ENCODE measurements at regions not wholly inside any gene's neighbourhood (a gene's known extent, or its start where the extent isn't known, plus 50 kb on each side); places are given as distances from the start of the nearest gene placed in this dataset.

GRCh38 chr1:22321917-22322316, 129.7 kb upstream of the ZBTB40 start:
- Histone ChIP-seq H2AFZ (ENCODE audit: low read length) (no peak overlapping the region), H3K23ac (ENCODE audit: insufficient read length) (no peak overlapping the region), H3K36me3 (ENCODE audit: control insufficient read depth in 2 of 4, insufficient read depth in 4 of 4, low read length in 3 of 4) (no peaks in the 10 kb centered on the region), H3K4me3 (ENCODE audit: extremely low read depth in 1 of 4, insufficient read depth in 2 of 4, low read depth in 3 of 4, low read length in 4 of 4) (no peak overlapping the region), H3K9ac (replicated peaks in 1 of 4; ENCODE audit: extremely low read depth in 1 of 4, low read depth in 3 of 4, low read length in 3 of 4) (no peak overlapping the region), H4K8ac (ENCODE audit: extremely low read depth, insufficient read depth, low read length) (no peak overlapping the region), H3K27me3 (replicated peaks in 1 of 4; ENCODE audit: control insufficient read depth in 3 of 4, extremely low read depth in 1 of 4, insufficient read depth in 3 of 4, low read length in 3 of 4) (peaks cover 0 to 4% (median 0%) of the 10 kb centered on the region in 4 experiments; a peak in 2 of 7 replicates), H2AK5ac (ENCODE audit: low read depth, low read length) (no peak overlapping the region), H2BK5ac (ENCODE audit: low read depth, low read length) (no peak overlapping the region), H3K4me2 (ENCODE audit: insufficient read depth in 1 of 2, low read depth in 2 of 2, low read length in 2 of 2) (0 out of 4 replicates have a peak overlapping the region, but pooled peaks of 1 of the 2 experiments have one; percentile 69), H2BK20ac (ENCODE audit: low read length) (no peak overlapping the region), H3K27ac (ENCODE audit: low read depth, low read length) (no peak overlapping the region), H2BK12ac (ENCODE audit: low read depth, low read length) (no peak overlapping the region), H3K14ac (ENCODE audit: insufficient read length) (no peak overlapping the region), H4K5ac (ENCODE audit: insufficient read length, low read depth, low read length) (no peak overlapping the region), H3K4ac (replicated peaks; ENCODE audit: insufficient read length, low read depth, low read length) (no peak overlapping the region), H3K79me1 (ENCODE audit: low read depth, low read length) (no peaks in the 10 kb centered on the region), H4K20me1 (replicated peaks in 1 of 2; ENCODE audit: control insufficient read depth in 1 of 2, insufficient read depth in 2 of 2, low read length in 2 of 2) (no peaks in the 10 kb centered on the region), H3K56ac (replicated peaks; ENCODE audit: insufficient read length, low read depth, low read length) (no peak overlapping the region), H3K23me2 (ENCODE audit: low read depth, low read length) (no peaks in the 10 kb centered on the region), H3K4me1 (replicated peaks in 1 of 4; ENCODE audit: control insufficient read depth in 3 of 4, insufficient read depth in 4 of 4, low read length in 3 of 4) (peaks cover 7 to 38% (median 23%) of the 10 kb centered on the region in 4 experiments), H3K18ac (ENCODE audit: extremely low read depth, low read length) (peak overlapping the region; percentile 54; the same call in 1 of the 2 replicates), H3K9me3 (ENCODE audit: insufficient read depth in 2 of 2, low read depth in 1 of 2, low read length in 1 of 2) (no peaks in the 10 kb centered on the region), H4K91ac (replicated peaks; ENCODE audit: insufficient read length, low read length) (no peak overlapping the region), H3K79me2 (ENCODE audit: control insufficient read depth in 1 of 2, insufficient read depth in 2 of 2, low read length in 2 of 2) (no peaks in the 10 kb centered on the region), H2BK15ac (ENCODE audit: low read length) (no peak overlapping the region), H2BK120ac (replicated peaks; ENCODE audit: low read depth, low read length) (no peak overlapping the region)
- 78% methylated on average over 4 of the region's 4 CpGs; no CpG with 5 or more reads in 1 of the 2 experiments for WGBS, 2 experiments (ENCODE audit: extremely low coverage in 1 of 2, insufficient coverage in 1 of 2, insufficient read length in 1 of 2, insufficient replicate concordance in 2 of 2, low coverage in 1 of 2, low lambda C conversion rate in 2 of 2, missing lambda C conversion rate in 1 of 2)
- CTCF ChIA-PET (ENCODE audit: partially characterized antibody), result interaction anchor here (1.2 to 1.9 kb wide), 3 partner anchors 23 to 178 kb away, joined by 3 to 6 read pairs (median 3); no protein-coding TSS in a partner anchor
- TF ChIP-seq YY1 (IDR thresholded peaks at IDR 0.05; ENCODE audit: low read depth, low read length) (peak; percentile 69; the same call in 1 of the 2 replicates), PHF8 (conservative IDR thresholded peaks at IDR 0.05; ENCODE audit: low read depth, low read length) (no peak)
- DNase-seq (ENCODE audit: low read depth in 1 of 2, low spot score in 2 of 2) (peak in 1 of 2 experiments; percentile 40), FAIRE-seq (no peak)
- POLR2A ChIA-PET (ENCODE audit: partially characterized antibody), result interaction anchor here (0.5 to 0.6 kb wide), 2 partner anchors 22 to 49 kb away, joined by 3 to 4 read pairs; no protein-coding TSS in a partner anchor

Measured in H1 (cell line).